Hippocampal formation (tissue), 2 donors: ENCODE measurements at regions not wholly inside any gene's neighbourhood (a gene's known extent, or its start where the extent isn't known, plus 50 kb on each side); places are given as distances from the start of the nearest gene placed in this dataset.
A peak's percentile ranks its signal among the peaks of the same experiment; 100 is the strongest.

Experiments used
- DNase-seq, 2 donors: peaks; one replicate each; lab custom pipeline; 2025; lab: John Stamatoyannopoulos, UW

DNA sequence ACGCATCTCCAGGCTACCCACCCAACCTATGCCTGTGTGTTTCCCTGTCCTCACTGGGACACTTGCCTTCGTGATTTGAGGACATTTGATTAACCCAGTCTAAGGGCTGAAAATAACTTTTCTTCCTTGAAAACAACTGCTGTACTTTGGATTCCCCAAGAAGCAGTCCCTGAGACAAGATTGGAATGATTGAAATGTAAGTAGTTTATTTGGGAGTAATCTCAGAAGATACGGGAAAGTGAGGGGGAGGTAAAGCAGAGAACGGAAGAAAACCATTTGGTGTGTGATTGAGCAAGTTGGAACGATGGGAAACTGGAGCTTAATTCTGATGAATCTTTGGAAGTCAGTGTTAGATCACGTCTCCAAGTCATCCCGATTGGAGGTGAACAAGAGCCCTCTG lies 143.8 kb upstream of the LMCD1 start:
- no peak for DNase-seq

DNA sequence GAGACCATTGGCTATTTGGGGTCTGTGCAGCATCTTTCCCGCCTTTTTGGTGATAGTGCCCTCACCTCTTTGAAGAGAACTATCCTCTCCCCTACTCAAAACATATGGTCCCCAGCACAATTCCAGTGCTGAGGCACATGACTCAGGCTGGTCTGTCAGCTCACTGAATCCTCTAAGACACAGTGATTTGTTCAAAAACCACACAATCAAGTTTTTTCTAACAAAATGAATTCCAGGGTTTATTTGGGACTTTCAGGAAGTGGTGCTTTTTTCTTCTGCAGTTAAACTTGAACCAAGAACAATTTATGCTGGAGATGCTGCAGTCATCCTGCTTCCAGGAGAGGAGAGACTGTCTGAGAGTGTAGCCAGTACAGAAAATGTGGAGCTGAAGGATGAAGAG lies 142.5 kb upstream of the LMCD1 start:
- DNase-seq = no peak

DNA sequence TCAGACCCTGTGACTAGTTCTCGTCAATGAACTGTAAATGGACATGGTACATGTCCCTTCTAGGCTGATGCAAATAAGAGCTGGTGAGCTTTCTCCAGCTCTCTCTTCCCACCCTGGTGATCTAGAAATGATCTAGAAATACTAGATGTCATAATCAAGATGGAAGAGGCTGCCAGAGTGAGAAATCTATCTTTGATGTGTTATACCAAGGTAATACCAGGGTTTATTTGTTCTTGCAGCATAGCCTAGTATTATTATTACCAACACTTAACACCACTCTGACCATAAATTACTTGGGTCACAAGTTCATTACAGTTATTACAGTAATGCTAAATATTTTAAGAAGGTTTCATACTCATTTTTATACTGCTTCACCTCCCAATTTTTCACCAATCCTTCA lies 138.4 kb upstream of the LMCD1 start:
- DNase-seq = no peak

DNA sequence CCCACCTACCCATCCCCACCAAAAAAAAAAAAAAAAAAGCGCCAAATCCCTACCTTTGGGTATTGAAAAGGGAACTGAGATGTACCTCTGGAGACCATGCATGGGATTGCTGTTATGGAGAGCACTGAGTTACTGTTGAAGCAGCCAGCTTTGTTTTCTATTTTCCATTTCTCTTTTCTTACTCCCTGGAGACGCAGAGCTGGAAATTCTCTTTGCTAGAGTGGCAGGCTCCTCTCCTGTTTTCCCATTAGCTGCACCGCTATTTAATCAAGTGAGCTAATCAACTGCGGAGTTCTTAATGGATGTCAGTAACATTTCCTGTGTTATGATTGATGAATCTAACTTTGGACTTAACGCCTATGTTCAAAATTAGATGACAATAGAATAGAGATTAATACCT lies 136.1 kb upstream of the LMCD1 start:
- no peak for DNase-seq

DNA sequence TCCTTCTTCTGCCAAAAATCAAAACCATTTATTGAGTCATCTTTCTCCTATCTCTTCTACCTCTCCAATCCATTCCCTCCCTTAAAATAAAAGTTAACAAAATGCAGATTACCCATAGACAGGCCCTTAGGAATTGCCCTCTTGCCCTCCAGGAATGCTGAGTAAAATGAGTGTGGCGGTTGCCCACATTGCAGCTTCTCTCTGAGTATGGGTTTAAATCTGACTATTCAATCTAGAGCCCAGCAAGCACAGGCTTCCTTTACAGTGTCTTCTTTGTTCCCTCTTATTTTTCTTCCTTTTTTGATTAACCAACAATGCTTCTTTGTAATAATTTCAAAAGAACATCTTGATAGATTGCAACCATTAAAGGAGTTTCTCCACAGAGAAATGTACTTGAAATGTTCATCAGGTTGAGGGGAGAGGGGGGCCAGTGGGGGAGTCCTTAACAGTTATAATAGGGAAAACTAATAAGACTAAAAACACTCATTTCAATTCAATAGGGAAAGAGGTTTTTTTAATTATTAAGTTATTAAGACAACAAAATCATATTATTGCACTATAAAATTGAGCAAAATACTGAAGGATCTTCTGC lies 135.3 kb upstream of the LMCD1 start:
- DNase-seq = peak in 1 of 2 donors; percentile 2

DNA sequence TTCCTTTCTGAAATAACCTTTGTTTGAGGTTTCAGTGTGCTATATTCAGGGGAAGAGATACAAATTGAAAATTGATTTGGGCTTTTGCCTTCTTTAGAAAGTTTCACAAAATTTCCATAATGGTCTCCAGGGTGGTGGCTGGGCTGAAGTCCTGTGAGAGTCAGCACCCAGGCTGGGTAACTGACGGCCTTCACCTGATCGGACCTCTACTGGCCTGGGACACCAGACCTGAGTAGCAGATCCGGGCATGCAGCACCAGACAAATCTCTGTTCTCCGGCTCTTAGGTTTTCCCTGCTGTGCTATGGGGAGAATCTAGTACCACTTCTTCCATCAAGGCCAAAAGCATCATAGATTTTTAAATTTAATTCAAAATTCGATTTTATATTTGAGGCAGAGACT lies 133.0 kb upstream of the LMCD1 start:
- DNase-seq = no peak

DNA sequence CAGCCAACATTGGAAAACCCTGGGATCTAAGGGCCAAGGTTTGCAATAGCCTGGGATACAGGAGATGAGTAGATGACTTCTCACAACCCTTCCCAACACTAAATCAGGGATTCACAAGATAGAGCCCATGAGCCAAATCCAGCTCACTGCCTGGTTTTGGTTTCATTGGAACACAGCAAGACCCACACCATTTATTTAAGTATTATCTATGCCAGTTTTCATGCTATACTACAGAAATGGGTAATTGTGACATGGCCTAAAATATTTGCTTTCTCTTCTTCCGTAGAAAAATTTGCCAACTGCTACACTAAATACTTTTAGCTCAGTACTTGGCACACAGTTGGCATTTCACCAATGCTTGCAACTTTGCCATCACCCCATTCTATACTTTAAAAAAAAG lies 132.0 kb upstream of the LMCD1 start:
- no peak for DNase-seq

DNA sequence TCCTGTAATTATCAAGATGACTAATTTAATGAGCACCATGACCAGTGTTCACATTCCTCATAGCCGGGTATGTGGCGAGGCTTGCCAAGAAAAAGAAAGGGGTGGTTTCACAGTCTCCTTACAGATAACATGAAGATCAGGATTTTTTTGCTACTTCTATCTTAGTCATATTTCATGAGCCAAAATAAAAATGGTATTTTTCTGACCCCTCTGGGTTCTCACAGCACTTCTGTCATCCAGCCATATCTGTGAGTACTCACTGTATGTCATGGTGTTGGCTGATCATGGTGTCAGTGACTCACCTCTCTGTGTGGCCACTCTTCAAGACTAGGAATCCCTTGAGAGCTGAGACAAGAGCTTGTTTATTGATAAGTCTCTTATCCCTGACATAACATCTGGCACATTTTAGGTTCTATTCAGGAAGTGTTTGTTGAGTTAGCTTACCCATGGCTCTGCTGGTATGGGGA lies 130.5 kb upstream of the LMCD1 start:
- no peak for DNase-seq

DNA sequence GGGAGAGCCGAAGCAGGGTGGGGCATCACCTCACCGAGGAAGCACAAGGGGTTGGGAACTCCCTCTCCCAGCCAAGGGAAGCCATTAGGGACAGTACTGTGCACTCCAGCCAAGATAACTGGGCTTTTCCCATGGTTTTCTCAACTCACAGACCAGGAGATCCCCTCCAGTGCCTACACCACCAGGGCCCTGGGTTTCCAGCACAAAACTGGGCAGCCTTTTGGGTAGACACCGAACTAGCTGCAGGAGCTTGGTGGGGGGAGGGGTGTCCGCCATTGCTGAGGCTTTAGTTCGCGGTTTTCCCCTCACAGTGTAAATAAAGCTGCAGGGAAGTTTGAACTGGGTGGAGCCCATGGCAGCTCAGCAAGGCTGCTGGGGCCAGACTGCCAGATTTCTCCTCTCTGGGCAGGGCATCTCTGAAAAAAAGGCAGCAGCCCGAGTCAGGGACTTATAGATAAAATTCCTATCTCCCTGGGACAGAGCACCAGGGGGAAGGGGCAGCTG lies 129.6 kb upstream of the LMCD1 start:
- DNase-seq = no peak

DNA sequence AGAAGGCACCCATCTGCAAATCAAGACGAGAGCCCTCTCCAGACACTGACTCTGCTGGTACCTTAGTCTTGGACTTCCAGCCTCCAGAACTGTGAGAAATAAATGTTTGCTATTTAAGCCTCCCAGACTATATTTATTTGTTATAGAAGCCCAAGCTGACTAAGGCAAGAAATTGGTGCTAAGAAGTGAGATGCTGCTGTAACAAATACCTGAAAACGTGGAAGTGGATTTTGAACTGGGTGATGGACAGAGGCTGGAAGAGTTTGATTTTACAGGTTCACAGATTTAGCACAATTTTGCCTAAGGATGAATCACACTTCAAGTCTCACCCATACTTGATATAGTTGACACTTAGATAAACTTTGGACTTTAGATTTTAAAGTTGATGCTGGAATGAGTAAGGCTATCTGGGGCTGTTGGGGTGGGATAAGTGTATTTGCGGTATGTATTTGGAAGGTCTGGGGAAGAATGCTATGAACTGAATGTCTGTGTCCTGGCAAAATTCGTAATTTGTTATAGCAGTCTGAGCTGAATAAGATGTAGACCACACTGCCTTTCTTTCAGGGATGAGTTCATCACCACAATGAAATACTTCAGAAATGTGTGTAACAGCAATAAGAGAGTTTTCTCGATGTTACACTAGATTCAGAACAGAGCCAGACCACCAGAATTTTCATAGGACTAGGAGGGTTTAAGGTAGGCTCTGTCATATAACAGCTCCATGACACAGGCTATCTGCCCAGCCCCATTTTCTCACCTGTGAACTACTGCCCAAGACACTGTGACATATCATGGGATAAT lies 120.5 kb upstream of the LMCD1 start:
- DNase-seq = no peak

DNA sequence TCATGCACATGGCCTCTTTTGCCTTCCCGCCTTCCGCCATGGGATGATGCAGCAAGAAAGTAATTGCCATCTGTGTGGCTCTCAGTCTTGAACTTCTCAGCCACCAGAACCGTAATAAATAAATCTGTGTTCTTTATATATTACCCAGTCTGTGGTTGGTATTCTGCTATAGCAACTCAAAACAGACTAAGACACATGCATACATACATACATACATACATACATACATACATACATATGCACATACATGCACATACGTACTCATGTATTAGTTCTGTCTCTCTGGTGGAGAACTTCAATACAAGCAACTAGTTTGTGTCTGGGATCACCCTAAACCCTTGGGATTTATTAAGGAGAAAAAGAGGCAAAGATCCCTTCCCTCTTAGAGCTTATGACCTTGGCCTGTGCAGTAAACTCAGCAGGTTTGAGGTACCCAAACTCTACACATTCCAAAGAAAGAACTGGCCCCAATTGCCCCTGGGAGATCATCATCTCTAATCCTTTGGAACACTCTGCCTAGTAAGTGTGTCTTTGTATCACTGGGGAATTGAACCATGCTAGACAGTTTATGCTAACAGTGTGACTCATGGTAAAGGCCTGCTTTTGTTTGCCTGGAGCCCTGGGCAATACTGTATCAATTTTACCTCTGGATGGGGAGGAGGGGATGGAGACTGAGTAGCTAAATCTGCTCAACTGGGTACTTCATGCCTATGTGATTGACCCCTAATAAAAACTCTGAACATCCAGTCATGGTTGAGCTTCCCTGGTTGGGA lies 115.6 kb upstream of the LMCD1 start:
- DNase-seq = no peak

DNA sequence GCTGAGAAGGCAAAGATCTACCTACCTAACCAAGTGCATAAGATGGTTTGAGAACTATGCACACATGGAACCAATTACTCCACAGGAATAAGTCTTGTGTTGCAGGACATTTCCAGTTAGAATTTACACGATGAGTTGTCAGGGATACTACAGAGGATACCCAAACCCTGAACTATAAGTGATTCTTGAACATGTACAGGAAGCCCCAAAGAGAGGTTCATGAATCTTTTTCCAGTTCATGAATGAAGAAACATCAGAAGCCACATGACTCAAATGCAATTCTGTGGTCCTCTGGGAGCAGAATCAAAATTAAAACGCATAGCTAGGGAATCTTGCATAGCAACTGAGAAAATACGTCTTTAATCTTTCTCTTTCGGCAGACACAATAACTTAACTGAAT lies 114.1 kb upstream of the LMCD1 start:
- no peak for DNase-seq

DNA sequence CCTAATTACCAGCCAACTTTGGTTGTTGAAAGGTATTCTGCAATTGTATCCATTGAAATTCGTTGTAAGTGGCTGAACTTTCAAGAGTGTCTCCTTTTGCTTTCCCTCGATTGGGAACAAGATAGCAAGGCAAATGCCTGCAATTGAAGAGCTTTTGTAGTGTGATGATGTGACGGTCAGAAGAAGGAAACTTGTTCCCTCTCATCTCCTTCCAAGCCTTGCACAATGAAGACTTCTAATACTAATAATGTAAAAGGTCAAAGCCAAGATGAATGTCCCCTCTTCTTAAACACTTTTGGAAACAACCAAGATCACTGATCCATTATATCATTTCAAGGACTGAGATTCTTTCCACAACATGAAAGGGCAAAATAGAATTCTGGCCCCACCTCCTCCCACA lies 101.9 kb upstream of the LMCD1 start:
- no peak for DNase-seq

DNA sequence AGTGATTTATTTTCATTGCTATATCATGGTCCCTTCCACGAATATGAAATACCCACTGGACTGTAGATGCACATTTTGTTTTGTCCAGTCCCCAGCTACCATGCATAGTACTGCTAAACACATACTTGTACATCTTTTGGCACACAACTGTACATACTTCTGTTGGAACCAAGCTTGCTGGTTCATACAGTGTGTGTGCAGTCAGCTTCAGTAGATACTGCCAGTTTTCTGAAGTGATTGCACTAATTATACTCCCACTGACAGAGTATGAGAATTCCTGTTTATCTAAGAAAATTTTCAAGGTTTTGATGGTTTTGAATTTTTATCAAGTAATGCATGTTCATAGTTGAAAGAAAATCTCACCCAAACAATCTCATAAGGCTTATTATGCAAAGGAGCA lies 100.7 kb upstream of the LMCD1 start:
- DNase-seq = no peak

DNA sequence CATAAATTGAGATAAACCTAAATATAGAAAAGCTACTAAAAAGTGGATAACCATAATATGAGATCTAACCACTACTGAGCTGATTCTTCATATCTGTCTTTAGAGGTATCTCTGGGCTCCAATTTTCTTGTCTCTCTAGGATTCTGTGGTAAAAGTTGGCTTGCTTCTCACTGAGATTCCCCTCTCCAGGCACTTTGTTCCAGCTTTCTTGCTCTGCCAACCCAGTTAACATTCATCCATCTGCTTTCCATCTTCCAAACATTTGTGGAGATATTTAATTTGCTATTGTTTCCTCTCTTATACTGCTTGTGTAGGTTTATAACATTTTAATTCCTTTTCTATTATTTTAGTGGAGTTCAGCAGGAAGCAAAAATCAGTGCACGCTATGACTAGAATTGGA lies 97.6 kb upstream of the LMCD1 start:
- DNase-seq = peak in 1 of 2 donors; percentile 5

DNA sequence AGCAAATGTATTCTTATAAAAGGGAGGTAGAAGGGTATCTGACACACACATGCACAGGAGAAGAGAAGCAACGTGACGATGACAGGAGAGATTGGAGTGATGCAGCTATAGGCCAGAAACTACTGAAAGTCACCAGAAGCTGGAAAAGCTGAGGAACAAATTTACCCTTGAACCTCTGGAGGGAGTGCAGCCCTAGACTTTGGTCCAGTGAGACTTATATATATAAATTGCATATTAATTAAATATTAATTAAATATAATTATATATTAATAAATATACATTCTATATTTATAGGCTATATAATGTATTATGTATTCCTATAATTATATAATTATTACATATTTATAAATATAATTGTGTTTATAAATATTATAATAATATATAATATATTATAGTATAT lies 96.5 kb upstream of the LMCD1 start:
- no peak for DNase-seq

DNA sequence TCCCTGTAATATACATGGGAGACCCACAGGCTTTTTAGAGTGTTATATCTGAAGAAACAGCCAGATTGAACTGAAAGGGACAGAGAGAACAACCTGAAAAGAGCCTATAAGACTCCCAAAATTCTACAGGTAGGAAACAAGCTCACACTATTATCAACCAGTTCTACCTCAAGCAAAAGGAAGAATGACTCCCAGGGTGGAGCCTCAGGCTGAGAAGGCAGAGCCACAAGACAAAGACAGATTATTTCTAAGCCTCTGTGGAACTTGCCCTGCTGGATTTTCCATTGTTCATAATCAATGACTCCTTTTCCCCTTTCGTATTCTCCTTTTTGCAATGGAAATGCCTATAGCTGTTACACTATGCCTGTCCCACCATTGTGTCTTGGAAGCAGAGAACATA lies 95.1 kb upstream of the LMCD1 start:
- no peak for DNase-seq

DNA sequence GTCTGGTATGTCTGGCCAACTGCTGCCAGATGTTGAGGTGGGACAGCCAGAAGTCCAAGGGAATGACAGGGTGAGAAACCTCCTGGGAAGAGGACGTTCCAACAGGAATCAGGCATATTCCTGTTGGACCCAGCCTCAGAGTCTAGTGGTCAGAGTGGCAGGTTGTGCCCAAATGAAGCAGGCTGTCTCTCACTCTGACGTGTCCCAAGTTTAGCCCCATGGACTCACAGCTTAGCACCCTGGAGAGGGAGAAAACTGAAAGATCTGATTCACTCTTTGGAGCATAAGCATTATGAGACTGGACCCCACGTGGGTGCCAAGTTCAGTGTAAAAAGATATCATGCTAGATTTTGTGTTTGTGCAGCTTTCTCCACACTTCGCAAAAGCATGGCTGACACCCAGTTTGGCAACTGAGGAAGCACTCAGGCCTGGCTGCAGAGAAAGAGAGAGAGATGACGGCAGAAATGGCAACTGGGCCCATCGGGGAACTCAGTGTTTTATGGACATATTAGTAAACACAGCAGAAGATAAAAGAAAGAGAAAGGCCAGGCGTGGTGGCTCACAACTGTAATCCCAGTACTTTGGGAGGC lies 88.2 kb upstream of the LMCD1 start:
- no peak for DNase-seq

DNA sequence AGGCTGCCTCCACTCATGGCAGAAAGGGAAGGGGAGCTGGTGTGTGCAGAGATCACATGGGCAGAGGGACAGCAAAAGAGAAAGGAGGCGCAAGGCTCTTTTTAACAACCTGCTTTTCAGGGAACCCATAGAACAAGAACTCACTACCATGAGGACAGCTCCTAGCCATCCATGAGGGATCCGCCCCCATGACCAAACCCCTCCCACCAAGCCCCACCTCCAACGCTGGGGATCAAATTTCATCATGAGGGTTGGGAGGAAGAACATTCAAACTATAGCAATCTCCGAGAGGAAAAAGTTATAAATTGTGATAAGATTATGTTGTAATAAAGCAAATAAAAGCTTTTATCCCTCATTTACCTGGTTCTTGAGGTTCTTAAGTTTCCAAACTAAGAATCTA lies 84.7 kb upstream of the LMCD1 start:
- DNase-seq = no peak

DNA sequence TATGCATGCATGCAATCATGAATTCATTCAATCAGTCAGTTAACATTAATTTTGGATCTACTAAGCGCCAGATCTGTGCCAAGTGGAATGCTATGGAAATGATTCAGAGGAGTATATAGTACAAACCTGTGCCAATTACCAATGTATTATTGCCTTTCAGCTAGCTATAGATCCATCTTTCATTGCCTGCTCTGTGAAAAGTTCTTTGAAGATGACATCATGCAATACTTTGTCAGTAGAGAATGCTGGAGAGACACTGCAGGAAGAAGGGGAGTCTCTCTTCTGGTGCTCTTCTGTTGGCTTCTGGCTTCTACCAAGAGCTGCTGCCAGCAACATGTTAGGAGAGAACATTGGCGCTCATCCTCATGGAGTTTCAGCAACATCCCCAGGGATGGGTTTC lies 81.0 kb upstream of the LMCD1 start:
- DNase-seq = no peak

DNA sequence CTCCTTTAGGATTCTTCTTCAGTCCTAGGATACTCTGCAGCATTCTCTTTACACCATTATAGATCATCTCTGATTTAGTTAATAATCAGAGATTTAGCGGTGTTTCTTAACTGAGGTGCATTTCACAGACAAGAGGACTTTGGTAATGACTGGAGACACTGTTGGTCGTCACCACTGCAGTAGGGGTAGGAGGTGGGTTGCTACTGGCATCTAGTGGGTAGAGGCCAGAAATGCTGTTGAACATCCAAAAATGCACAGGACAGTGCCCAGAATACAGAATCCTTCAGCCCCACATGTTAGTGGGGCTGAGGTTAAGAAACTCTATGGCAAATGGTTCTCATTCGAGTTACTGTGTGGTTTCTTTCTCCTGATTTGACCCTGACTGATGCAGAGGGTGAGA lies 80.4 kb upstream of the LMCD1 start:
- no peak for DNase-seq

DNA sequence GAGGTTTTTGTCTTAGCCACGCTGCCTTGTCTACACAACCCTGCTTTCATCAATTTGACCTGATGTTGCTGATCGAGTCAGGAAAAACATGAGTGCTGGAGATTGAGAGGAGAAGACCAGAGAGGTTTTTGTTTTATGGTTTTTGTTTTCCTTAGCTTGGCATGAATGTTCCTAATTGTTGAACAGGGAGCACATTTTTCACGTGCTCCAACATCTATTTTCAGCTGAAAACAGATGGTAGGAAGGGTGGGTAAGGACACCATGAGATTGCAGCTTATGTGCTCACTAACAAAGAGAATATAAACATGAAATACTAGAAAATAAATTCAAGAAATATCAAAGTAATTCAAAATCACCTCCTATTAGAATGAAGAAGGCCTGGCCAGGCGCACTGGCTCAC lies 79.9 kb upstream of the LMCD1 start:
- DNase-seq = no peak

DNA sequence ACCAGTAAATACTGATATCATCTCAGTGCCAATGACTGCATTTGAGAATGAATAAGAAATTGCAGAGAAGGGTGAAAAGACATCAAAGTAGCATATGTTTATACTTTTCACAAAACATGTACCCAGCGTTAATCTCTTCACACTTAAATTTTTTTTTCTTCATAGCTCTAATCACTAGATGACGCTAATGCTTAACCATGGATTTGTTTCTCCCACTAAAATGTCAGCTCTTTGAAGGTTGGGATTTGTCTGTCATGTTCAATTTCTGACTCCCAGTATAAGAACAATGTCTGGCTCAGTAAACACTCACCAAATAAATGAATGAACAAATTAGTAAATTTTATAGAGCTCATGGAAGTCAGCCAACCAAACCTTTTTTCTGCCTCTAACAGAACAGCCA lies 78.3 kb upstream of the LMCD1 start:
- no peak for DNase-seq
